Stomach (tissue), 8 donors: ENCODE measurements at regions not wholly inside any gene's neighbourhood (a gene's known extent, or its start where the extent isn't known, plus 50 kb on each side); places are given as distances from the start of the nearest gene placed in this dataset.

ENCODE experiments used
- DNase-seq, 2 donors: peaks; one replicate each; pipeline versions ENCODE4 v3.0.0 to v3.0.0-alpha.2; 2013 to 2019
- H3K27ac ChIP-seq, 5 donors: fragments of 200-600 bp in 4 of 5; sonication (generic) in 4 of 5; one replicate each; pipeline ENCODE4 v1.5.1; 2013 to 2019; ENCODE audit warnings: mild to moderate bottlenecking in 1 of 5, moderate library complexity in 1 of 5
- H3K27me3 ChIP-seq, 3 donors: fragments of 200-600 bp; sonication (generic); one replicate each; pipeline ENCODE4 v1.5.1; 2017 to 2019; ENCODE audit warnings: mixed run types in 1 of 3
- H3K36me3 ChIP-seq, 4 donors: fragments of 200-600 bp; sonication (generic); 1 replicate in 3 of 4; 2 replicates in 1 of 4; pipeline ENCODE4 v1.5.1; 2016 to 2019
- H3K4me1 ChIP-seq, 4 donors: fragments of 200-600 bp; sonication (generic); one replicate each; pipeline ENCODE4 v1.5.1; 2016 to 2019
- H3K4me3 ChIP-seq, 4 donors: fragments of 200-600 bp; sonication (generic) in 3 of 4; one replicate each; pipeline ENCODE4 v1.5.1; 2016 to 2019; ENCODE audit warnings: mild to moderate bottlenecking in 1 of 4
- H3K9me3 ChIP-seq, 4 donors: fragments of 200-600 bp; sonication (generic); one replicate each; pipeline ENCODE4 v1.5.1; 2016 to 2019
- CTCF ChIP-seq, 7 experiments: fragments of 450-650 bp in 4 of 7; fragments of 200-600 bp in 3 of 7; sonication (generic) in 3 of 7; IDR thresholded peaks; one replicate each; pipeline ENCODE4 v1.5.1; 2016 to 2019; ENCODE audit warnings: antibody characterized with exemption in 7 of 7, control low read depth in 2 of 7, mild to moderate bottlenecking in 1 of 7
- EP300 ChIP-seq: sonication (generic); formaldehyde crosslinking; IDR thresholded peaks from one replicate; pipeline ENCODE4 v1.6.1; 2017; ENCODE audit warnings: antibody characterized with exemption
- POLR2A ChIP-seq, 4 donors: fragments of 450-650 bp; IDR thresholded peaks; one replicate each; pipeline ENCODE4 v1.6.1; 2016; ENCODE audit warnings: antibody characterized with exemption in 4 of 4, control low read depth in 2 of 4, mild to moderate bottlenecking in 1 of 4, moderate library complexity in 1 of 4
- POLR2AphosphoS5 ChIP-seq, 3 donors: sonication (generic); formaldehyde crosslinking; IDR thresholded peaks; one replicate each; pipeline ENCODE4 v1.6.1; 2016; ENCODE audit warnings: antibody characterized with exemption in 3 of 3
- WGBS, 5 donors: extraction: QIAGEN DNeasy Blood & Tissue Kit in 3 of 5; methylation state at CpG; one replicate each; pipeline versions ENCODE4 v1.1.5 to v1.1.7; 2013 to 2018; 5-methylcytosine and 5-hydroxymethylcytosine counted together
- intact Hi-C: fragments of 100-400 bp; cut with DNase I; formaldehyde crosslinking; loops from one replicate; pipeline ENCODE4 v1.15.1; 2023; ENCODE audit warnings: low total_unique reads
- donor health status: healthy with polysubstance abuse.
- donor health status: Bipolar disorder and iron deficiency.
- donor health status: healthy.

- Histone ChIP-seq H3K4me1 (no peaks in the 10 kb centered on the region), H3K4me3 (no peak overlapping the region), H3K27ac (no peak overlapping the region), H3K36me3 (no peaks in the 10 kb centered on the region), H3K9me3 (peaks cover 0 to 7% (median 0%) of the 10 kb centered on the region in 4 donors), H3K27me3 (no peaks in the 10 kb centered on the region)
- WGBS, 5 donors = 73 to 88% (median 86%) methylated on average over 3 of the region's 3 CpGs
- intact Hi-C loops = no loop called here
- TF ChIP-seq CTCF (IDR thresholded peaks at IDR 0.05) = no peak
- no peak for TF ChIP-seq POLR2AphosphoS5 (IDR thresholded peaks at IDR 0.05)
- no peak for TF ChIP-seq EP300
- TF ChIP-seq POLR2A (IDR thresholded peaks at IDR 0.05) = no peak
- no peak for DNase-seq
Measured at GRCh38 chr3:104992676-104993075, 374.0 kb upstream of the ALCAM start.

GRCh38 chr3:105006164-105006563 lies 360.5 kb upstream of the ALCAM start:
- no peaks in the 10 kb centered on the region for H3K36me3 ChIP-seq
- no peak for DNase-seq
- H3K27ac ChIP-seq = no peak overlapping the region
- no peaks in the 10 kb centered on the region for H3K27me3 ChIP-seq
- no peaks in the 10 kb centered on the region for H3K9me3 ChIP-seq
- TF ChIP-seq CTCF (IDR thresholded peaks at IDR 0.05) (no peak), POLR2A (IDR thresholded peaks at IDR 0.05) (no peak), EP300 (no peak), POLR2AphosphoS5 (IDR thresholded peaks at IDR 0.05) (no peak)
- H3K4me1 ChIP-seq = no peaks in the 10 kb centered on the region
- intact Hi-C loops = no loop called here
- no peak overlapping the region for H3K4me3 ChIP-seq

- TF ChIP-seq POLR2A (IDR thresholded peaks at IDR 0.05) = no peak
- TF ChIP-seq POLR2AphosphoS5 (IDR thresholded peaks at IDR 0.05) = no peak
- no peak for TF ChIP-seq CTCF (IDR thresholded peaks at IDR 0.05)
- no peak for TF ChIP-seq EP300
- no peaks in the 10 kb centered on the region for H3K4me1 ChIP-seq
- no peak overlapping the region for H3K27ac ChIP-seq
- 62 to 77% (median 67%) methylated on average over 2 of the region's 2 CpGs for WGBS, 5 donors
- no peak for DNase-seq
- intact Hi-C loops = no loop called here
- H3K4me3 ChIP-seq = no peak overlapping the region
- H3K27me3 ChIP-seq = no peaks in the 10 kb centered on the region
- H3K36me3 ChIP-seq = no peaks in the 10 kb centered on the region
- H3K9me3 ChIP-seq = no peaks in the 10 kb centered on the region
Measured at GRCh38 chr3:105013657-105014056, 353.1 kb upstream of the ALCAM start.

- TF ChIP-seq CTCF (IDR thresholded peaks at IDR 0.05) (no peak), POLR2AphosphoS5 (IDR thresholded peaks at IDR 0.05) (no peak), POLR2A (IDR thresholded peaks at IDR 0.05) (no peak), EP300 (no peak)
- no peaks in the 10 kb centered on the region for H3K36me3 ChIP-seq
- H3K9me3 ChIP-seq = no peaks in the 10 kb centered on the region
- intact Hi-C loops = no loop called here
- H3K4me1 ChIP-seq = no peaks in the 10 kb centered on the region
- H3K27me3 ChIP-seq = no peaks in the 10 kb centered on the region
- no peak overlapping the region for H3K4me3 ChIP-seq
- 38 to 61% (median 55%) methylated on average over 1 of the region's 1 CpG for WGBS, 5 donors
- H3K27ac ChIP-seq = no peak overlapping the region
- no peak for DNase-seq
Measured at GRCh38 chr3:105014631-105015030, 352.1 kb upstream of the ALCAM start.

- no peaks in the 10 kb centered on the region for H3K4me1 ChIP-seq
- H3K27me3 ChIP-seq = no peaks in the 10 kb centered on the region
- TF ChIP-seq POLR2AphosphoS5 (IDR thresholded peaks at IDR 0.05) (no peak), CTCF (IDR thresholded peaks at IDR 0.05) (no peak), EP300 (no peak), POLR2A (IDR thresholded peaks at IDR 0.05) (no peak)
Measured at GRCh38 chr3:105022813-105023212, 343.9 kb upstream of the ALCAM start.

More at GRCh38 chr3:105022813-105023212, 343.9 kb upstream of the ALCAM start:
- no peaks in the 10 kb centered on the region for H3K9me3 ChIP-seq
- no peak overlapping the region for H3K27ac ChIP-seq
- WGBS, 5 donors = 71 to 81% (median 74%) methylated on average over 2 of the region's 2 CpGs
- intact Hi-C loops = no loop called here
- DNase-seq = no peak
- H3K36me3 ChIP-seq = no peaks in the 10 kb centered on the region
- no peak overlapping the region for H3K4me3 ChIP-seq
